Colonic mucosa (tissue), 4 donors: ENCODE measurements at regions not wholly inside any gene's neighbourhood (a gene's known extent, or its start where the extent isn't known, plus 50 kb on each side); places are given as distances from the start of the nearest gene placed in this dataset.

Experiments
- DNase-seq: peaks from one replicate; pipeline ENCODE4 v3.0.0-alpha.2; 2020
- H3K27ac ChIP-seq: fragments of 200-600 bp; one replicate; pipeline ENCODE4 v1.8.0; 2021
- H3K27me3 ChIP-seq: fragments of 200-600 bp; one replicate; pipeline ENCODE4 v1.8.0; 2021
- H3K36me3 ChIP-seq: fragments of 200-600 bp; one replicate; pipeline ENCODE4 v1.8.0; 2021
- H3K4me1 ChIP-seq: fragments of 200-600 bp; one replicate; pipeline ENCODE4 v1.8.0; 2021; ENCODE audit warnings: mild to moderate bottlenecking
- H3K4me3 ChIP-seq: fragments of 200-600 bp; one replicate; pipeline ENCODE4 v1.8.0; 2021
- H3K9ac ChIP-seq, 2 donors: one replicate each; pipeline ENCODE4 v1.7.0; 2013; ENCODE audit warnings: control low read depth in 2 of 2, low read depth in 2 of 2, low read length in 2 of 2
- H3K9me3 ChIP-seq: fragments of 200-600 bp; one replicate; pipeline ENCODE4 v1.8.0; 2021
- CTCF ChIP-seq: fragments of 200-600 bp; IDR thresholded peaks from one replicate; pipeline ENCODE4 v1.8.0; 2022; ENCODE audit warnings: antibody characterized with exemption, mild to moderate bottlenecking
- intact Hi-C: fragments of 100-400 bp; cut with DNase I; formaldehyde crosslinking; loops from one replicate; pipeline ENCODE4 v1.14.1; 2022
- donor health status: healthy.
- donor health status: DM: no; HTN: no; CAD: no.
- donor health status: DM: no; HTN: no; CAD: no.

- Histone ChIP-seq H3K9me3 (no peaks in the 10 kb centered on the region), H3K27me3 (no peaks in the 10 kb centered on the region), H3K27ac (no peak overlapping the region), H3K36me3 (no peaks in the 10 kb centered on the region), H3K4me1 (no peaks in the 10 kb centered on the region), H3K9ac (no peak overlapping the region), H3K4me3 (no peak overlapping the region)
- TF ChIP-seq CTCF = no peak
- intact Hi-C loops = no loop called here
- DNase-seq = no peak
Observed at GRCh38 chr9:20270161-20270560, 352.1 kb downstream of the MLLT3 start.

- intact Hi-C loops = no loop called here
- Histone ChIP-seq H3K9ac (no peak overlapping the region), H3K9me3 (no peaks in the 10 kb centered on the region), H3K27ac (no peak overlapping the region), H3K4me3 (no peak overlapping the region), H3K4me1 (no peaks in the 10 kb centered on the region), H3K36me3 (no peaks in the 10 kb centered on the region), H3K27me3 (no peaks in the 10 kb centered on the region)
- TF ChIP-seq CTCF = no peak
- no peak for DNase-seq
Observed at GRCh38 chr9:20269620-20270019, 352.7 kb downstream of the MLLT3 start.

- no peaks in the 10 kb centered on the region for H3K4me1 ChIP-seq
- no peaks in the 10 kb centered on the region for H3K36me3 ChIP-seq
- DNase-seq = no peak
- H3K27me3 ChIP-seq = no peaks in the 10 kb centered on the region
- H3K9me3 ChIP-seq = no peaks in the 10 kb centered on the region
- no peak overlapping the region for H3K4me3 ChIP-seq
- no peak overlapping the region for H3K27ac ChIP-seq
- intact Hi-C loops = no loop called here
- no peak overlapping the region for H3K9ac ChIP-seq
- no peak for TF ChIP-seq CTCF
Observed at GRCh38 chr9:20264896-20265295, 357.4 kb downstream of the MLLT3 start.

GRCh38 chr9:20262611-20263010 is 359.7 kb downstream of the MLLT3 start:
- H3K27ac ChIP-seq = no peak overlapping the region
- TF ChIP-seq CTCF = no peak
- no peak for DNase-seq
- no peaks in the 10 kb centered on the region for H3K4me1 ChIP-seq
- no peaks in the 10 kb centered on the region for H3K27me3 ChIP-seq
- no peaks in the 10 kb centered on the region for H3K9me3 ChIP-seq
- H3K36me3 ChIP-seq = no peaks in the 10 kb centered on the region
- no peak overlapping the region for H3K4me3 ChIP-seq
- H3K9ac ChIP-seq = no peak overlapping the region
- intact Hi-C loops = no loop called here

GRCh38 chr9:20256284-20256948 is 365.9 kb downstream of the MLLT3 start:
- Histone ChIP-seq H3K4me3 (no peak overlapping the region), H3K27ac (no peak overlapping the region), H3K9me3 (no peaks in the 10 kb centered on the region), H3K36me3 (no peaks in the 10 kb centered on the region), H3K4me1 (no peaks in the 10 kb centered on the region), H3K9ac (no peak overlapping the region), H3K27me3 (no peaks in the 10 kb centered on the region)
- no peak for TF ChIP-seq CTCF
- intact Hi-C loops = no loop called here
- no peak for DNase-seq
